ENCODE measurements at regions not wholly inside any gene's neighbourhood (a gene's known extent, or its start where the extent isn't known, plus 50 kb on each side); places are given as distances from the start of the nearest gene placed in this dataset.

DNA sequence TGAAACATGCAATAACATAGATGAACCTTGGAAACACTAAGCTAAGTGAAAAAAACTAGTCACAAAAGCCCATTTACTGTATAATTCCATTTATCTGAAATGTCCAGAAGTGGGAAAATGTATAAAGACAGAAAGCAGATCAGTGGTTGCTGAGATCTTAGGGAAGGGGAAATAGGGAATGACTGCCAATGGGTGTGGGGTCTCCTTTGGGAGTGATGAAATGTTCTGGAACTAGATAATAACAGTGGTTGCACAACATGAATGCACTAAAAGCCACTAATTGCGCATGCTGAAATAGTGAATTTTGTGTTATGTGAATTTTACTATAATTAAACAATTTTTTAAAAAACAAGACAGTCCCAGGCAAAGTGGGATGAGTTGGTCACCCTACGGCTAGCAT lies 472.8 kb downstream of the CCDC171 start:
- no peak for DNase-seq

- DNase-seq = no peak
Measured at GRCh38 chr9:16026886-16027285, 474.0 kb downstream of the CCDC171 start.

GRCh38 chr9:16028548-16028947 lies 475.7 kb downstream of the CCDC171 start:
- DNase-seq = no peak

- no peak for DNase-seq
Measured at GRCh38 chr9:16029046-16029615, 476.3 kb downstream of the CCDC171 start.

DNA sequence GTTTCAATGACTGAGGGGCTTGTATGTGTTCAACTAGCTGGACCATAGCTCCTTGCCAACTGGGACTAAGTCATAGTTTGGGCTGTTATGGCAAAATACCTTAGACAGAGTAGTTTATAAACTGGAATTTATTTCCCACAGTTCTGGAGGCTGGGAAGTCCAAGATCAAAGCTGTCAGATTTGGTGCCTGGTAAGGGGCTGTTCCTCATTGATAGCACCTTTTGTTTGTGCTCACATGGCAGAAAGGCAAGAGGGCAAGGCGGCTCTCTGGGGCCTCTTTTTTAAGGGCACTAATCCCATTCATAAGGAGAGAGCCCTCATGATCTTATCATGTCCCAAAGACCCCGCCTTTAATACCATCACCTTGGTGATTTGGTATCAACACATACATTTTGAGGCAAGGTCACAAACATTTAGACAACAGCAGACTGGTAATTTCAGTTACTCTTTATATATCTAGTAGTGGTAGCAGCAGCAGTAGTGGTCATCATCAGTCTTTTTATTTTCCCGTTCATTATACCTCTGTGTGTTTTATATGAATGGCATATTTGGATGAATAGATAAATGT lies 477.0 kb downstream of the CCDC171 start:
- DNase-seq = no peak

DNA sequence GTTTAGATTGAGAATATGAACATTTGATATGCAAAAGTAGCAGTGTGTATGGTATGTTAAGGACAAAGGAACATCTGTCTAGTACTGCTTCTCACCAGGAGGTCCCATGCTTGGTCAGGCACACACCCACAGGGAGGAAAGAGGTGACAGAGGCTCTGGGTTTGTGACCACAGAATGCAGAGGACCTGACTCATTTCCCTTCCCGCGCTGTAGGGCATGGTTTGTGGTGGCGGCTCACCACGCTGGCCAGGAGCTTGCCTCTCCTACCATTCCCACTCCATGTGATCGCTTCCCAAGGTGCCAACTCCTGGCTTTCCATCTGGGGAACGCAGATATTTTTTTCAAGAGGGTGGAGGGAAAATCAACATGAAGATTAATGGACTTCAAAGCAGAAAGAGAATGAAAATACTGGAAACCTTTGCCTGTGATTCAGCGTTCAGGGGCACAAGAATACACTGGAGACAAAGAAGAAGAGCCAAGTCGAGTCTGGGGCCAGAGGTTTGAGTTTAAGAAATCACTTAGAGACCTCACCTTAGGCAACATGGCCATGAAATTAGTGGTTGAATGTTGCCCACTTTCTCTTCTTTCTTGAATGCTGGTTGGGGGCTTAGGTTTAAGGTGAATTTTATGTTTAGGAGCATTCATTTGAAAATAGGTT lies 477.8 kb downstream of the CCDC171 start:
- no peak for DNase-seq

- DNase-seq = no peak
Measured at GRCh38 chr9:16031486-16031885, 478.6 kb downstream of the CCDC171 start.

GRCh38 chr9:16031971-16032370 lies 479.1 kb downstream of the CCDC171 start:
- no peak for DNase-seq

DNA sequence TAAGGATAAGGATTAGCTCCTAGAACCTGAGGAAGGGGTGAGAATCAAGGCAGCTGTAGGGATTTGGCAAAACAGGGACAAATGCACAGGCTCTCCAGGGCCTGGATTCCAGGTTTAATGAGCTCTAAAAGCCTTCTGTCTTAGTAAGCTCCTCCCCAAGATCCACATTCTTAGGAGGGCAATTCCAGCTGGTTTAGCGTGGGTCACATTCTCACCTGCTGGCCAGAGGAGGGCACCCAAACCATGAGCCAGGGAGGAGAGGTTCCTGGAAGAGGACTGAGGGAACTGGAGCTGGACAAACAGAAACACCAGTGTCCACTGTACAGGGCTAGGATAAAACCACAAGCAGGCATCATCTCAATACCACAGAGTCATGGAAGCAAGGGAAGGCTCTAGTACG lies 480.0 kb downstream of the CCDC171 start:
- no peak for DNase-seq

- no peak for DNase-seq
Measured at GRCh38 chr9:16033253-16033652, 480.4 kb downstream of the CCDC171 start.

DNA sequence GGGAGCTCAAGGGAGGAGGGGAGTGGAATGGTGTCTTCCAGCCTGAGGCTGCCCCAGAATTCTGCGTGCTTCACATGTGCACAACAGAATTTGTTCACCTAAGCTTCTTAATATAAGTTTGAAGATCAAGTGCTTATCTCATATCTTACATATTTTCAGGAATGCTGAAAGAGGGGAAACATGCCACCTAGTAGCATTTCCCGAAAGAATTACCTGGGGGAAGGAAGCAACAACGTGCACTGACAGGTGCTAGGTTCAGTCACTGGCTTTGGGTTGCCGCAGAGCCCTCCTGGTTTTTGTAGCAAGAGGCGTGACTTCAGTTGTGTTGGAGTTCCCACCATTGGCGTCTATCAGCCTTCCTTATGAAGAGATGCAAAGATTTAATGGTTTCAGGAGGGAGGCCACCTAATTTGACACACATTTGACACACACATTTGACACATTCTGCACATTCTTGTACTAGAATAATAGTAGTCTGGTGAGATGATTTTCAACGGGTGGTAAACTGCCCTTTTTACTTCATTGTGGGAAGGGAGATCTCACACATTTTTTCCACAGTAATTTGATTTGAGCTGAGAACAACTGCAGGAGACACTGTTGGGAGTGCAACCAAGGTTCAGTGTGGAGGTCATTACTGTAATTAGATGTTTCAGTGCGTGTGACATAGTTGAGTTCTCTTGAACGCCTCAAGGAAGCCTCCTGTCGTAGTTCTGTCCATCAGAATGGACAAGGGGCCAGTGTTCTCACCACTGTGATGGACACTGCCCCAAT lies 481.3 kb downstream of the CCDC171 start:
- DNase-seq = no peak

DNA sequence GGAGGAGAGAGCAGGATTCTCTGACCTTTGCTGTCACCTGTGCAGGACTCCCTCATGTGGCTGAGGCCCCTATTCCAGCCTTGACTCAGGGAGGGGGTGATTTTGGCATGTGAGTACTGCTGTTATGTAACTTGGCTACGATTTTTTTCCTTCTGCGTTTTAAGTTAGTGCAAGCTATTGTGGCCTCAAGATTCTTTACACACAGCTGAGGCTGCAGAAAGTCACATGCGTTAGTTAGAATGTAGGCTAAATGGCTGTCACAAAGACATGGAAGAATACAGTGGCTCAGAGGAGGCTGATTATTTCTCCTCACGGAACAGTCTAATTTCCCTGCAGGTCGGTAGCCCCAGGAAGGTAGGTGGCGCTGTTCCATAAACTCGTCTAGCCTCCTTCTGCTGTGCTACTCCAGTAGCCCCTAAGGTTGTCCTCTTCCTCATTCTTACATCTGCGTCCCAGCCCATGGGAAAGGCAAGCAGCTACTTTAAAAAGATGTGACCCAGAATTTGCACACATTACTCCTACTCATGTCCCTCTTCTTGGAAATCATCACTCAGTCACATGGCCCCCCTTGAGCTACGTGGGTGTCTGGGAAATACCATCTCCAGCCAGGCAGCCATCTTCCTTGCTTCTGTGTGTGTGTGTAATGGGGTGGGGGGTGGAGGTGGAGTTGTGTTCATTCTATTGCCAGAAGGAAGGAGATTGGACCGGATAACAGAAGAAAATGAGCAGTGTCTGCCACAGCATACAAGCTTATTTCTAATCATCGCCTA lies 486.6 kb downstream of the CCDC171 start:
- DNase-seq = no peak

GRCh38 chr9:16039988-16040761 lies 487.3 kb downstream of the CCDC171 start:
- DNase-seq = peak; percentile 12

DNA sequence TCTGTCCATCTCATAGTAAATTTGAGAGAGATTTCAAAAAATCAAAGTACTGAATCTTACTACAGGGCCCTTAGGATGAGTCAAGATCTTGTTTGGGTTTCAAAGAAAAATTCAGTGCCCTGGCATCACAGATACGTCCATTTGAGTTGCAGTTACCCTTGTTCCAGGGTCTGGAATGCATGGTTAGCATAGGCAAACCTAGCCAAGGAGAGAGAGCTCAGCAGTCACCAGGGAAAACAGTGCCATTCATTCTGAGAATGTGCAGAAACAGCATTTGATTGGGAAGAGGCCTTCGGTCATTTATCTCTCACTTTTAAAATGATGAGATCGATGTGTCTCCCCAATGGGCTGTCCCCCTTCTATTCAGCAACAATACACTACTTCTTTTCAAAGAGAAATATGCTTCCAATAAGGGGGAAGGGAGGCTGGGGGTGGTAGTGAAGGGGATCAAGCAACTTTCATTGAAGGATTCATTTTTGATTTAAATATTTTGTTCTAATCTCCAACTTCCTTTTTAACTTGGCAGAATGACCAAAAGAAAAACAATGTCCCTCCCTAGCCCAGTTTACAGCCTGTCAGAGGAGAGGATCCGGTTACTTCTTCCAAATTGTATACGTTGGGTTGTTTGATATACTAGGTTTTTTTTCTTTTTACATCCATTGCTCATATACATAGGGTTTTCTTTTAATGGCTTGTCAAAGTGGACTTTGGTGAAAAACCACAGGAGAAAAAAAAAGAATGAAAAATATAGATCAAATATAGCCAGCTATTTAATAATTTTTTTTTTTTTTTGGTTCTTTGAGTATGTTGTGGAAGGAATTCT lies 491.1 kb downstream of the CCDC171 start:
- DNase-seq = no peak

GRCh38 chr9:16044579-16044881 lies 491.7 kb downstream of the CCDC171 start:
- no peak for DNase-seq

GRCh38 chr9:16045651-16046280 lies 492.9 kb downstream of the CCDC171 start:
- DNase-seq = no peak

- no peak for DNase-seq
Measured at GRCh38 chr9:16046713-16047112, 493.9 kb downstream of the CCDC171 start.

DNA sequence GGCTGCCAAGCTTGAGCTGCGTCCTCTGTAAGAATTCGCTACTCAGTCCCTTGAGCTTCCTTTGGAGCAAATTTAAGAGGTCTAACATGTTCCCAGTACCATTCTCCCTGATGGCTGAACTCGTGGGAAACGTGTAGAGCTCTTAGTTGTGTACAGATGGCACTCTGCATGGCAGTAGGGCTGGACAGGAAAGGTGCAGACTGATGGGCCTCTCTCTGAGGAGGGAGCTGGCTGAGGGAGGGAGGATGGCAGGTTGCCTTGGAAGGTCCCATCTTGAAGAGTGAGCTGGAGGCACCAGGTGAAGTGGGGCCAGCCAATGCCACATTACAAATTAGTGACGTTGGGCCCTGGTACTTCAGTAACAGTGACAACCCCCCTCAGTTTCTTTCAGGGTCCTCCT lies 495.3 kb downstream of the CCDC171 start:
- DNase-seq = no peak

DNA sequence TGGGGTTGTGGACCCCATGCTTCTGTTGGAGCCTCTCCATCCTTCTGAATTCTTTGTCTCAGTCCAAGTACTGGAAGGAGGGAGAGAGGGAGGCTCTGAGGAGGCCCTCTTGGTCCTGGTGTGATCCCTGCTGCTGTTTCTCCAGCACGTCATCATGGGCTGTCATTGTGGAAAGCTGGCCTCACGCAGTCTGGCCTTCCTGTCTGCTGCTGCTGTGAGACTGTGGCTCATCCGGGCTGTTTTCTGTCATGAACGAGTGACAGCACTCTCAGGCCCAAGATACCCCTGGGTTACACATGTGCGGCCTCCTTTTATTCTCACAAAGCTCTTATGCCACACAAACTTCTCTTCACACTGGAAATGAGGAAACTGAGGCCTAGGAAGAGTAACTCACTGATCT lies 499.3 kb downstream of the CCDC171 start:
- no peak for DNase-seq

- DNase-seq = no peak
Measured at GRCh38 chr9:16052757-16053530, 500.1 kb downstream of the CCDC171 start.

Measured in NCI-H2227 treated with DMSO at 0.1 percent for 48 hours (cell line).